Endodermal cell (in vitro differentiated cells): ENCODE measurements at regions not wholly inside any gene's neighbourhood (a gene's known extent, or its start where the extent isn't known, plus 50 kb on each side); places are given as distances from the start of the nearest gene placed in this dataset.

Experiments
- DNase-seq: peaks from one replicate; pipeline ENCODE4 v3.0.0-alpha.2; 2017
- H3K27ac ChIP-seq: 2 replicates; pipeline ENCODE4 v1.5.1; 2013; ENCODE audit warnings: mild to moderate bottlenecking, low read depth, low read length, moderate library complexity
- H3K27me3 ChIP-seq: 2 replicates; pipeline ENCODE4 v1.6.1; 2013; ENCODE audit warnings: mild to moderate bottlenecking, low read length, moderate library complexity; ENCODE audit not compliant: insufficient read depth, control insufficient read depth, poor library complexity, severe bottlenecking
- H3K36me3 ChIP-seq: 2 replicates; pipeline ENCODE4 v1.7.0; 2013; ENCODE audit warnings: mild to moderate bottlenecking, low read length, moderate library complexity; ENCODE audit not compliant: control insufficient read depth, insufficient read depth
- H3K4me1 ChIP-seq: one replicate; pipeline ENCODE4 v1.7.0; 2013; ENCODE audit warnings: low read length; ENCODE audit not compliant: control insufficient read depth, insufficient read depth
- H3K4me3 ChIP-seq: 2 replicates; pipeline ENCODE4 v1.5.1; 2013; ENCODE audit warnings: mild to moderate bottlenecking, low read length, moderate library complexity
- H3K9ac ChIP-seq: 2 replicates; pipeline ENCODE4 v1.6.1; 2013; ENCODE audit warnings: mild to moderate bottlenecking, low read length, moderate library complexity; ENCODE audit not compliant: poor library complexity, severe bottlenecking; ENCODE audit errors: extremely low read depth
- H3K9me3 ChIP-seq: 2 replicates; pipeline ENCODE4 v1.6.1; 2013; ENCODE audit warnings: mild to moderate bottlenecking, low read length, moderate library complexity; ENCODE audit not compliant: control insufficient read depth
- H3K27ac Mint-ChIP-seq: 2 replicates; pipeline ENCODE4 v1.8.0; 2020; ENCODE audit warnings: mixed read lengths
- H3K27me3 Mint-ChIP-seq: 2 replicates; pipeline ENCODE4 v1.8.0; 2021; ENCODE audit warnings: mild to moderate bottlenecking, mixed read lengths; ENCODE audit not compliant: insufficient read depth
- H3K36me3 Mint-ChIP-seq: 2 replicates; pipeline ENCODE4 v1.8.0; 2020; ENCODE audit warnings: low read depth, mixed read lengths
- H3K4me1 Mint-ChIP-seq: 2 replicates; pipeline ENCODE4 v1.8.0; 2020; ENCODE audit warnings: mixed read lengths
- H3K4me3 Mint-ChIP-seq: 2 replicates; pipeline ENCODE4 v1.8.0; 2020; ENCODE audit warnings: mild to moderate bottlenecking, moderate library complexity, mixed read lengths
- H3K9me3 Mint-ChIP-seq: 2 replicates; pipeline ENCODE4 v1.8.0; 2020; ENCODE audit warnings: mild to moderate bottlenecking, mixed read lengths
- CTCF ChIP-seq: fragments of 200-600 bp; sonication (generic); conservative IDR thresholded peaks from 2 replicates; pipeline ENCODE4 v1.5.0; 2021; ENCODE audit warnings: antibody characterized with exemption, mild to moderate bottlenecking
- WGBS, 2 experiments: methylation state at CpG; one replicate each; pipeline versions ENCODE4 v1.1.5 to v1.1.7; 2013; ENCODE audit warnings: missing lambda C conversion rate in 2 of 2, mixed read lengths in 1 of 2; ENCODE audit not compliant: insufficient coverage in 1 of 2, insufficient read length in 1 of 2; 5-methylcytosine and 5-hydroxymethylcytosine counted together

- Mint-ChIP-seq H3K4me1 (peaks cover 9% of the 10 kb centered on the region), H3K27me3 (peaks cover 4% of the 10 kb centered on the region), H3K4me3 (no peak overlapping the region), H3K36me3 (no peaks in the 10 kb centered on the region), H3K9me3 (no peaks in the 10 kb centered on the region), H3K27ac (no peak overlapping the region)
- H3K4me3 ChIP-seq: no peak overlapping the region
- no peak overlapping the region for H3K9ac ChIP-seq
- DNase-seq: no peak
- H3K9me3 ChIP-seq: no peaks in the 10 kb centered on the region
- no peaks in the 10 kb centered on the region for H3K36me3 ChIP-seq
- 76% methylated on average over 2 of the region's 2 CpGs; no CpG with 5 or more reads in 1 of the 2 experiments for WGBS, 2 experiments
- H3K27me3 ChIP-seq: no peaks in the 10 kb centered on the region
- no peak for TF ChIP-seq CTCF
- H3K27ac ChIP-seq: no peak overlapping the region
- H3K4me1 ChIP-seq: no peaks in the 10 kb centered on the region
Observed at GRCh38 chr15:35834866-35835265, 288.9 kb upstream of the DPH6 start.

- TF ChIP-seq CTCF: no peak
- Histone ChIP-seq H3K27me3 (no peaks in the 10 kb centered on the region), H3K36me3 (no peaks in the 10 kb centered on the region), H3K4me3 (no peak overlapping the region), H3K27ac (no peak overlapping the region), H3K9ac (no peak overlapping the region), H3K9me3 (no peaks in the 10 kb centered on the region), H3K4me1 (no peaks in the 10 kb centered on the region)
- Mint-ChIP-seq H3K9me3 (no peaks in the 10 kb centered on the region), H3K4me3 (no peak overlapping the region), H3K27me3 (peaks cover 4% of the 10 kb centered on the region), H3K27ac (no peak overlapping the region), H3K4me1 (peaks cover 13% of the 10 kb centered on the region), H3K36me3 (no peaks in the 10 kb centered on the region)
- DNase-seq: peak; percentile 50
- WGBS, 2 experiments: 85 to 87% methylated on average over 7 to 12 of the region's 12 CpGs
Observed at GRCh38 chr15:35838424-35839111, 292.6 kb upstream of the DPH6 start.

GRCh38 chr15:35842631-35843030 lies 296.7 kb upstream of the DPH6 start:
- WGBS, 2 experiments: 92 to 94% methylated on average over 3 of the region's 3 CpGs
- no peak overlapping the region for H3K27ac Mint-ChIP-seq
- H3K9me3 Mint-ChIP-seq: no peaks in the 10 kb centered on the region
- Histone ChIP-seq H3K36me3 (no peaks in the 10 kb centered on the region), H3K9me3 (no peaks in the 10 kb centered on the region), H3K27ac (no peak overlapping the region), H3K9ac (no peak overlapping the region), H3K4me1 (no peaks in the 10 kb centered on the region), H3K4me3 (no peak overlapping the region), H3K27me3 (no peaks in the 10 kb centered on the region)
- no peak for TF ChIP-seq CTCF
- H3K4me3 Mint-ChIP-seq: no peak overlapping the region
- peaks cover 3% of the 10 kb centered on the region for H3K27me3 Mint-ChIP-seq
- H3K36me3 Mint-ChIP-seq: no peaks in the 10 kb centered on the region
- DNase-seq: no peak
- H3K4me1 Mint-ChIP-seq: peaks cover 13% of the 10 kb centered on the region
